Right lobe of liver (tissue), 4 donors: ENCODE measurements at regions not wholly inside any gene's neighbourhood (a gene's known extent, or its start where the extent isn't known, plus 50 kb on each side); places are given as distances from the start of the nearest gene placed in this dataset.

Source experiments
- CTCF ChIP-seq, 4 donors: fragments of 200-600 bp in 3 of 4; fragments of 450-650 bp in 1 of 4; IDR thresholded peaks; one replicate each; pipeline versions ENCODE4 v1.5.1 to v1.8.0; 2016 to 2022; ENCODE audit warnings: antibody characterized with exemption in 4 of 4, mild to moderate bottlenecking in 2 of 4
- POLR2A ChIP-seq: fragments of 450-650 bp; IDR thresholded peaks from one replicate; pipeline ENCODE4 v1.6.1; 2017; ENCODE audit warnings: antibody characterized with exemption, mild to moderate bottlenecking
- donor health status: DM: no; HTN: no; CAD: no.
- donor health status: DM: no; HTN: no; CAD: no.
- donor health status: DM: no; HTN: yes; CAD: no.

GRCh38 chr22:34623580-34623979 is 442.4 kb upstream of the ISX start:
- TF ChIP-seq CTCF (IDR thresholded peaks at IDR 0.05), result no peak
- no peak for TF ChIP-seq POLR2A
